K562 (cell line): ENCODE measurements at regions not wholly inside any gene's neighbourhood (a gene's known extent, or its start where the extent isn't known, plus 50 kb on each side); places are given as distances from the start of the nearest gene placed in this dataset.
A peak's percentile ranks its signal among the peaks of the same experiment; 100 is the strongest.

Source experiments
- COPS2 ChIP-seq: fragments of 450-650 bp; conservative IDR thresholded peaks from 2 replicates; pipeline ENCODE4 v1.6.1; 2016; ENCODE audit warnings: mild to moderate bottlenecking, moderate library complexity
- CREB1 ChIP-seq, 2 experiments: sonication (generic) in 1 of 2; formaldehyde crosslinking in 1 of 2; IDR thresholded peaks; 2 replicates each; pipeline versions ENCODE4 v1.6.1 to v1.8.0; 2012 to 2022; ENCODE audit warnings: inconsistent platforms in 1 of 2, mild to moderate bottlenecking in 1 of 2, missing genetic modification reagents in 1 of 2, moderate library complexity in 1 of 2
- CTCF ChIP-seq, 3 experiments: IDR thresholded peaks in 2 of 3; conservative IDR thresholded peaks in 1 of 3; 2 replicates each; pipeline ENCODE4 v1.5.1; 2011 to 2012; ENCODE audit warnings: low read length in 3 of 3, mild to moderate bottlenecking in 3 of 3, control low read depth in 2 of 3, improper control_type of control experiment in 1 of 3, inconsistent platforms in 1 of 3, low read depth in 1 of 3, mixed read lengths in 1 of 3, moderate library complexity in 1 of 3; ENCODE audit not compliant: insufficient read depth in 2 of 3
- ERF ChIP-seq: fragments of 450-650 bp; formaldehyde crosslinking; IDR thresholded peaks from 2 replicates; pipeline ENCODE4 v1.4.0; 2020; ENCODE audit warnings: mild to moderate bottlenecking, mixed read lengths
- ETV6 ChIP-seq, 3 experiments: fragments of 150-350 bp in 1 of 3; sonication (generic) in 1 of 3; formaldehyde crosslinking in 1 of 3; IDR thresholded peaks; 2 replicates each; pipeline versions ENCODE4 v1.6.1 to v1.8.0; 2014 to 2022; ENCODE audit warnings: borderline replicate concordance in 2 of 3, low read depth in 2 of 3, antibody characterized with exemption in 1 of 3, low read length in 1 of 3, mild to moderate bottlenecking in 1 of 3, missing genetic modification reagents in 1 of 3
- FOXA1 ChIP-seq: fragments of 450-650 bp; IDR thresholded peaks from 2 replicates; pipeline ENCODE4 v1.6.1; 2016; ENCODE audit warnings: mild to moderate bottlenecking, borderline replicate concordance
- GABPB2 ChIP-seq: fragments of 250-450 bp; sonication (Bioruptor Pico); conservative IDR thresholded peaks from 2 replicates; pipeline ENCODE4 v1.5.1; 2021; ENCODE audit warnings: mild to moderate bottlenecking
- HDAC1 ChIP-seq, 2 experiments: fragments of 450-650 bp; IDR thresholded peaks; 2 replicates each; pipeline ENCODE4 v1.6.1; 2016 to 2017; ENCODE audit warnings: inconsistent platforms in 1 of 2, mild to moderate bottlenecking in 1 of 2, moderate library complexity in 1 of 2
- HMG20B ChIP-seq: fragments of 250-450 bp; sonication (Bioruptor Pico); IDR thresholded peaks from 2 replicates; pipeline ENCODE4 v1.5.0; 2021; ENCODE audit warnings: mild to moderate bottlenecking
- KLF13 ChIP-seq: fragments of 450-650 bp; IDR thresholded peaks from 2 replicates; pipeline ENCODE4 v1.6.1; 2016; ENCODE audit warnings: missing genetic modification characterization, low read depth, mild to moderate bottlenecking, missing compliant biosample characterization, moderate library complexity, borderline replicate concordance
- NR2C1 ChIP-seq, 2 experiments: fragments of 450-650 bp; IDR thresholded peaks; 2 replicates each; pipeline ENCODE4 v1.6.1; 2017; ENCODE audit warnings: mild to moderate bottlenecking in 2 of 2, antibody characterized with exemption in 1 of 2, inconsistent platforms in 1 of 2, missing compliant biosample characterization in 1 of 2, missing genetic modification characterization in 1 of 2
- RBM39 ChIP-seq: fragments of 200-400 bp; formaldehyde crosslinking; optimal IDR thresholded peaks from 2 replicates; pipeline ENCODE3; 2018; ENCODE audit warnings: low read depth, low read length
- TCF7 ChIP-seq: sonication (generic); IDR thresholded peaks from 2 replicates; pipeline ENCODE4 v1.6.1; 2016; ENCODE audit warnings: antibody characterized with exemption, borderline replicate concordance
- TEAD4 ChIP-seq, 2 experiments: sonication (generic) in 1 of 2; formaldehyde crosslinking in 1 of 2; IDR thresholded peaks; 2 replicates each; pipeline versions ENCODE4 v1.6.1 to v1.8.0; 2012 to 2022; ENCODE audit warnings: borderline replicate concordance in 1 of 2, inconsistent platforms in 1 of 2, low read length in 1 of 2, mild to moderate bottlenecking in 1 of 2, missing genetic modification reagents in 1 of 2
- TOE1 ChIP-seq, 2 experiments: fragments of 450-650 bp in 1 of 2; sonication (generic) in 1 of 2; formaldehyde crosslinking in 1 of 2; IDR thresholded peaks; 2 replicates each; pipeline versions ENCODE4 v1.7.1 to v1.8.0; 2016 to 2022; ENCODE audit warnings: borderline replicate concordance in 2 of 2, mild to moderate bottlenecking in 2 of 2, antibody characterized with exemption in 1 of 2, inconsistent platforms in 1 of 2, low read depth in 1 of 2, missing genetic modification reagents in 1 of 2, moderate library complexity in 1 of 2
- ZEB2 ChIP-seq: fragments of 450-650 bp; IDR thresholded peaks from 2 replicates; pipeline ENCODE4 v1.6.1; 2016
- ZNF449 ChIP-seq: fragments of 250-450 bp; sonication (Bioruptor Pico); IDR thresholded peaks from 2 replicates; pipeline ENCODE4 v1.8.0; 2022; ENCODE audit warnings: moderate library complexity, mild to moderate bottlenecking, inconsistent platforms
- ZNF780A ChIP-seq: fragments of 250-450 bp; sonication (Bioruptor Pico); IDR thresholded peaks from 2 replicates; pipeline ENCODE4 v1.5.0; 2021; ENCODE audit warnings: mild to moderate bottlenecking
- ZZZ3 ChIP-seq: fragments of 450-650 bp; IDR thresholded peaks from 2 replicates; pipeline ENCODE4 v1.6.1; 2016; ENCODE audit warnings: antibody characterized with exemption, mild to moderate bottlenecking, moderate library complexity
- TF ChIP-seq, protein P1 (sequence below): conservative IDR thresholded peaks from 2 replicates; pipeline ENCODE4 v1.6.1; 2011; ENCODE audit warnings: low read depth, mild to moderate bottlenecking, low read length; ENCODE audit not compliant: control insufficient read depth

DNA sequence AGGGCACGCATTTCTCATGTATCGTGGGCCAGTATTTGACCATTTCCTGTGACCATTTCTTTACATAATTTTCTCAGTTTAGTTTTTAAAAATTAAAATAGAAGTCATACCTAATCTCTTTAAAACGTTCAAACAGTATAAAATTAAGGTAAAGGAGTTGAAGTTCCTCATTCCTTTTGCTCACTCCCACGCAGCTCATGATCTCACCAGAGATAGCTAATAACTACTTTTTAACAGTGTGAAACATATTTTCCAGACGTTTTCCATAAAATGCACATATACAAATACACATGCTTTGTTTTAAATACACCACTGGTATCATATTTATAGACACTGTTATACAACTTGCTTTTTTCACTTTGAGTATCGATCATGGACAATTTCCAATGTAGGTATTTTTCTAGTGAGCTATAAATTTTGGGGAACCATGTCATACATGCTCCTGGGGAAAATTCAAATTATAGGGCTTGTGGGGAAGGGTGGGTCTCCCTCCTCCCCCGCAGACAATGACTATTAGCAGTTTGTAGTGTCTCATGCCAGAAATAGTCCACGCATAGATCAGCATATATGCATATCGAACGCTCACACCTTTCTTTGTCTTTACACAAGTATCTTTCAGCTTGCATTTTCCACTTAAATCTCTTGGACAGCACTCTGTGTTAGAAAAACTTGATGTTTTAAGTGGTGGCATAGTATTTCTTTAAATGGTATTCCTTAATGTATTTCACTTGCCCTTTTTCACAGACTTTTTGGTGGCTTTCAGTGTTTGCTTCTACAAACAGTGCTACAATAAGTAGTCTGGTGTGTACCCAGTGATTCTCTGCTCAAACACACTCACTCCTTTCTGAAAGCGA, 145.5 kb upstream of the ZNF217 start (continued):
- TF ChIP-seq, protein P1, sequence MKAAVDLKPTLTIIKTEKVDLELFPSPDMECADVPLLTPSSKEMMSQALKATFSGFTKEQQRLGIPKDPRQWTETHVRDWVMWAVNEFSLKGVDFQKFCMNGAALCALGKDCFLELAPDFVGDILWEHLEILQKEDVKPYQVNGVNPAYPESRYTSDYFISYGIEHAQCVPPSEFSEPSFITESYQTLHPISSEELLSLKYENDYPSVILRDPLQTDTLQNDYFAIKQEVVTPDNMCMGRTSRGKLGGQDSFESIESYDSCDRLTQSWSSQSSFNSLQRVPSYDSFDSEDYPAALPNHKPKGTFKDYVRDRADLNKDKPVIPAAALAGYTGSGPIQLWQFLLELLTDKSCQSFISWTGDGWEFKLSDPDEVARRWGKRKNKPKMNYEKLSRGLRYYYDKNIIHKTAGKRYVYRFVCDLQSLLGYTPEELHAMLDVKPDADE = no peak
- no peak for TF ChIP-seq HDAC1 (IDR thresholded peaks at IDR 0.05)
- no peak for TF ChIP-seq FOXA1
- TF ChIP-seq ZNF449 = no peak
- TF ChIP-seq ZNF780A (CRISPR knock-in tag) = no peak
- no peak for TF ChIP-seq CTCF (IDR thresholded peaks at IDR 0.05 in 2 of 3, conservative IDR thresholded peaks at IDR 0.05 in 1 of 3; ENCODE audit: insufficient read depth in 2 of 3, low read depth in 1 of 3, low read length in 3 of 3)
- no peak for TF ChIP-seq ETV6 (IDR thresholded peaks at IDR 0.05; ENCODE audit: borderline replicate concordance in 1 of 2, low read depth in 2 of 2, low read length in 1 of 2)
- no peak for TF ChIP-seq ETV6 (CRISPR knock-in tag; IDR thresholded peaks at IDR 0.05; ENCODE audit: borderline replicate concordance)
- no peak for TF ChIP-seq NR2C1 (IDR thresholded peaks at IDR 0.05)
- no peak for TF ChIP-seq NR2C1 (tag; IDR thresholded peaks at IDR 0.05)
- no peak for TF ChIP-seq ZZZ3
- no peak for TF ChIP-seq HMG20B (CRISPR knock-in tag)
- no peak for TF ChIP-seq RBM39
- TF ChIP-seq CREB1 (IDR thresholded peaks at IDR 0.05) = no peak
- TF ChIP-seq CREB1 (CRISPR knock-in tag; IDR thresholded peaks at IDR 0.05) = no peak
- no peak for TF ChIP-seq GABPB2
- TF ChIP-seq COPS2 = no peak
- TF ChIP-seq ZEB2 = peak; percentile 64; the same call in 1 of the 2 replicates
- TF ChIP-seq ERF = no peak
- TF ChIP-seq TOE1 (IDR thresholded peaks at IDR 0.05; ENCODE audit: borderline replicate concordance) = no peak
- TF ChIP-seq TOE1 (CRISPR knock-in tag; IDR thresholded peaks at IDR 0.05; ENCODE audit: borderline replicate concordance, low read depth) = no peak
- TF ChIP-seq TCF7 = no peak
- peak; percentile 26; the same call in 1 of the 2 replicates for TF ChIP-seq TEAD4 (IDR thresholded peaks at IDR 0.05; ENCODE audit: low read length)
- TF ChIP-seq TEAD4 (CRISPR knock-in tag; IDR thresholded peaks at IDR 0.05; ENCODE audit: borderline replicate concordance) = no peak
- TF ChIP-seq KLF13 (tag) = no peak
